ENCODE measurements at regions not wholly inside any gene's neighbourhood (a gene's known extent, or its start where the extent isn't known, plus 50 kb on each side); places are given as distances from the start of the nearest gene placed in this dataset.
A peak's percentile ranks its signal among the peaks of the same experiment; 100 is the strongest.

DNA sequence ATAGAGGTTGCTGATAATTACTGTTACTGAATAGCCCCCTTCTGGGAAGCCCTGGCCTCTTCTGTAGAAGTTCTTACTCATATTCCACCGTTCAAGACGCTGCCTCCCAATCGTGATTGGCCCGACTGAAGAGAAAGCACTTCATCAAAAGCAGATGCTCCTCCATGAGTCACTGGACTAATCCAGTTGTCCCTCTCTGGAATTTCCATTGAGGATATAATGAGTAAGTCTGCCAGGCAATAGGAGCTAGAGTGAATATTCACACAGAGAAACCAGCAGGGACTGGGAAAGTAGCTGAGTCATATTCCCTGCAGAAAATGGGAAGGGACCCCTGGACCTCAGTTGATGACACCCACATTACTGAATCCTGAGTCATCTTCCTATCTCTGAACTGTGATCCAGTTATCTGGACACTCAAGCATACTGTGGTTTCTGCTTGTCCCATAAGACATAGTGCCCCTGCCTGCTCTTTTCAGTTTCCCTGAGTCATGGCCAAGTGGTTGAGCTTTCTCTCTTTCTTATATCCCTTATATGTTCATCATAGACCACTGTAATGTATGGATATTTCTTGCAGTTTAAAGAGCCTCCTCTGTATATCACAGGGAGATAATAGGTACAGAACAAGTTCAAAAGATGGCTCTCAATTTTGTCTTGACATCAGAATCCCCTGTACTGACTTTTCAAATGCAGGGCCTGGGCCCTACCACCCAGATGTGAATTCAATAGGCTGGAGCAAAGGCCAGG, 151.2 kb upstream of the CDIN1 start (continued):
- TF ChIP-seq PHTF2 (CRISPR knock-in tag; IDR thresholded peaks at IDR 0.05) (no peak), ZNF79 (CRISPR knock-in tag; IDR thresholded peaks at IDR 0.05; ENCODE audit: low read depth) (no peak), SLC30A9 (CRISPR knock-in tag; IDR thresholded peaks at IDR 0.05) (no peak), SMARCC2 (IDR thresholded peaks at IDR 0.05; ENCODE audit: low read depth) (peak; percentile 99), ZC3H8 (IDR thresholded peaks at IDR 0.05) (no peak), SRSF3 (IDR thresholded peaks at IDR 0.05; ENCODE audit: insufficient read depth, low read length) (no peak), ZNF589 (CRISPR knock-in tag; IDR thresholded peaks at IDR 0.05; ENCODE audit: low read depth) (peak; percentile 82), ZNF217 (CRISPR knock-in tag; IDR thresholded peaks at IDR 0.05) (no peak), MAFG (tag; conservative IDR thresholded peaks at IDR 0.05) (peak; percentile 99), SMAD1 (IDR thresholded peaks at IDR 0.05; ENCODE audit: low read depth, low read length, partially characterized antibody) (peak; percentile 63), RBFOX2 (IDR thresholded peaks at IDR 0.05; ENCODE audit: low read depth, low read length) (no peak), BMI1 (IDR thresholded peaks at IDR 0.05; ENCODE audit: low read length) (no peak), CREB1 (IDR thresholded peaks at IDR 0.05) (peak; percentile 47; the same call in 1 of the 2 replicates), CREB1 (CRISPR knock-in tag; IDR thresholded peaks at IDR 0.05) (no peak), ZNF282 (CRISPR knock-in tag; IDR thresholded peaks at IDR 0.05) (no peak), DMBX1 (CRISPR knock-in tag; IDR thresholded peaks at IDR 0.05; ENCODE audit: borderline replicate concordance) (0 out of 2 replicates have a peak, but pooled peaks have one; percentile 49), GATA2 (CRISPR knock-in tag; IDR thresholded peaks at IDR 0.05) (peak; percentile 72), NR2F6 (CRISPR knock-in tag; IDR thresholded peaks at IDR 0.05) (no peak), HMGN3 (IDR thresholded peaks at IDR 0.05; ENCODE audit: borderline replicate concordance, extremely low read depth, insufficient read length, low read depth, low read length) (peak; percentile 91), HIVEP1 (CRISPR knock-in tag; IDR thresholded peaks at IDR 0.05) (no peak), HNRNPH1 (optimal IDR thresholded peaks at IDR 0.05; ENCODE audit: low read depth, low read length) (no peak), NR1H2 (CRISPR knock-in tag; IDR thresholded peaks at IDR 0.05) (no peak), CAMTA2 (CRISPR knock-in tag; conservative IDR thresholded peaks at IDR 0.05) (no peak)
- TF ChIP-seq, protein P1, sequence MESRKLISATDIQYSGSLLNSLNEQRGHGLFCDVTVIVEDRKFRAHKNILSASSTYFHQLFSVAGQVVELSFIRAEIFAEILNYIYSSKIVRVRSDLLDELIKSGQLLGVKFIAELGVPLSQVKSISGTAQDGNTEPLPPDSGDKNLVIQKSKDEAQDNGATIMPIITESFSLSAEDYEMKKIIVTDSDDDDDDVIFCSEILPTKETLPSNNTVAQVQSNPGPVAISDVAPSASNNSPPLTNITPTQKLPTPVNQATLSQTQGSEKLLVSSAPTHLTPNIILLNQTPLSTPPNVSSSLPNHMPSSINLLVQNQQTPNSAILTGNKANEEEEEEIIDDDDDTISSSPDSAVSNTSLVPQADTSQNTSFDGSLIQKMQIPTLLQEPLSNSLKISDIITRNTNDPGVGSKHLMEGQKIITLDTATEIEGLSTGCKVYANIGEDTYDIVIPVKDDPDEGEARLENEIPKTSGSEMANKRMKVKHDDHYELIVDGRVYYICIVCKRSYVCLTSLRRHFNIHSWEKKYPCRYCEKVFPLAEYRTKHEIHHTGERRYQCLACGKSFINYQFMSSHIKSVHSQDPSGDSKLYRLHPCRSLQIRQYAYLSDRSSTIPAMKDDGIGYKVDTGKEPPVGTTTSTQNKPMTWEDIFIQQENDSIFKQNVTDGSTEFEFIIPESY (CRISPR knock-in tag; IDR thresholded peaks at IDR 0.05) = no peak
- TF ChIP-seq, protein P2, sequence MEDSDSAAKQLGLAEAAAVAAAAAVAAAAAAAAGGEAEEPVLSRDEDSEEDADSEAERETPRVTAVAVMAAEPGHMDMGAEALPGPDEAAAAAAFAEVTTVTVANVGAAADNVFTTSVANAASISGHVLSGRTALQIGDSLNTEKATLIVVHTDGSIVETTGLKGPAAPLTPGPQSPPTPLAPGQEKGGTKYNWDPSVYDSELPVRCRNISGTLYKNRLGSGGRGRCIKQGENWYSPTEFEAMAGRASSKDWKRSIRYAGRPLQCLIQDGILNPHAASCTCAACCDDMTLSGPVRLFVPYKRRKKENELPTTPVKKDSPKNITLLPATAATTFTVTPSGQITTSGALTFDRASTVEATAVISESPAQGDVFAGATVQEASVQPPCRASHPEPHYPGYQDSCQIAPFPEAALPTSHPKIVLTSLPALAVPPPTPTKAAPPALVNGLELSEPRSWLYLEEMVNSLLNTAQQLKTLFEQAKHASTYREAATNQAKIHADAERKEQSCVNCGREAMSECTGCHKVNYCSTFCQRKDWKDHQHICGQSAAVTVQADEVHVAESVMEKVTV (CRISPR knock-in tag; IDR thresholded peaks at IDR 0.05) = no peak
- TF ChIP-seq, protein P3, sequence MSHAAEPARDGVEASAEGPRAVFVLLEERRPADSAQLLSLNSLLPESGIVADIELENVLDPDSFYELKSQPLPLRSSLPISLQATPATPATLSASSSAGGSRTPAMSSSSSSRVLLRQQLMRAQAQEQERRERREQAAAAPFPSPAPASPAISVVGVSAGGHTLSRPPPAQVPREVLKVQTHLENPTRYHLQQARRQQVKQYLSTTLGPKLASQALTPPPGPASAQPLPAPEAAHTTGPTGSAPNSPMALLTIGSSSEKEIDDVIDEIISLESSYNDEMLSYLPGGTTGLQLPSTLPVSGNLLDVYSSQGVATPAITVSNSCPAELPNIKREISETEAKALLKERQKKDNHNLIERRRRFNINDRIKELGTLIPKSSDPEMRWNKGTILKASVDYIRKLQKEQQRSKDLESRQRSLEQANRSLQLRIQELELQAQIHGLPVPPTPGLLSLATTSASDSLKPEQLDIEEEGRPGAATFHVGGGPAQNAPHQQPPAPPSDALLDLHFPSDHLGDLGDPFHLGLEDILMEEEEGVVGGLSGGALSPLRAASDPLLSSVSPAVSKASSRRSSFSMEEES (CRISPR knock-in tag; IDR thresholded peaks at IDR 0.05) = no peak
